PC-3 (cell line): ENCODE measurements at regions not wholly inside any gene's neighbourhood (a gene's known extent, or its start where the extent isn't known, plus 50 kb on each side); places are given as distances from the start of the nearest gene placed in this dataset.

ENCODE experiments used
- EZH2 ChIP-seq: fragments of 300-600 bp; sonication (generic); IDR thresholded peaks from one replicate; pipeline ENCODE4 v1.6.1; 2017; ENCODE audit warnings: antibody characterized with exemption, mild to moderate bottlenecking, low read length; ENCODE audit not compliant: unreplicated experiment
- EZH2phosphoT487 ChIP-seq: fragments of 300-600 bp; sonication (generic); IDR thresholded peaks from 2 replicates; pipeline ENCODE4 v1.6.1; 2018; ENCODE audit warnings: mild to moderate bottlenecking, antibody characterized with exemption, low read length, borderline replicate concordance
- TF ChIP-seq, protein P1 (sequence below): fragments of 300-600 bp; sonication (generic); conservative IDR thresholded peaks from 2 replicates; pipeline ENCODE4 v1.5.1; 2017; ENCODE audit warnings: antibody characterized with exemption, low read depth, mild to moderate bottlenecking, low read length

DNA sequence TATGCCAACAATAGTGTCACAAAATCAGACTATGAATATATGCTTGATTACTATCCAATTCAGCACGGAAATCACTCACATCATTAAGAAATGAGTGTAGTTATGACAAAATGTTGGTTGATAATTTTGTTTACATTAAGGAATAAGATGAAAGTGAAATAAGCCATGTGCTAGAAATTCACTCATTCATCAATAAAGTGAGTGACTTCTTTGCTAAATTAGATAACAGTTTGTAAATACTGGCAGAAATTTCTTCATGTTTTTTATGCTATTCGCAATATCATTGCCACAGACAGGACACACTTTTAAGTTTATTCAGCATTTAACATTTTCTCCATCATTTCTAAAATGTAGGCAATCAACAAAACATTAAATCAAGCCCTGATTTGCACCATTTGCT lies 147.5 kb upstream of the FSCB start:
- TF ChIP-seq, protein P1, sequence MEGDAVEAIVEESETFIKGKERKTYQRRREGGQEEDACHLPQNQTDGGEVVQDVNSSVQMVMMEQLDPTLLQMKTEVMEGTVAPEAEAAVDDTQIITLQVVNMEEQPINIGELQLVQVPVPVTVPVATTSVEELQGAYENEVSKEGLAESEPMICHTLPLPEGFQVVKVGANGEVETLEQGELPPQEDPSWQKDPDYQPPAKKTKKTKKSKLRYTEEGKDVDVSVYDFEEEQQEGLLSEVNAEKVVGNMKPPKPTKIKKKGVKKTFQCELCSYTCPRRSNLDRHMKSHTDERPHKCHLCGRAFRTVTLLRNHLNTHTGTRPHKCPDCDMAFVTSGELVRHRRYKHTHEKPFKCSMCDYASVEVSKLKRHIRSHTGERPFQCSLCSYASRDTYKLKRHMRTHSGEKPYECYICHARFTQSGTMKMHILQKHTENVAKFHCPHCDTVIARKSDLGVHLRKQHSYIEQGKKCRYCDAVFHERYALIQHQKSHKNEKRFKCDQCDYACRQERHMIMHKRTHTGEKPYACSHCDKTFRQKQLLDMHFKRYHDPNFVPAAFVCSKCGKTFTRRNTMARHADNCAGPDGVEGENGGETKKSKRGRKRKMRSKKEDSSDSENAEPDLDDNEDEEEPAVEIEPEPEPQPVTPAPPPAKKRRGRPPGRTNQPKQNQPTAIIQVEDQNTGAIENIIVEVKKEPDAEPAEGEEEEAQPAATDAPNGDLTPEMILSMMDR = no peak
- TF ChIP-seq EZH2phosphoT487 (no peak), EZH2 (no peak)
